GM18502 (cell line): ENCODE measurements at regions not wholly inside any gene's neighbourhood (a gene's known extent, or its start where the extent isn't known, plus 50 kb on each side); places are given as distances from the start of the nearest gene placed in this dataset.

Experiments
- ATAC-seq: cut with Tn5 transposase; IDR thresholded peaks from one replicate; pipeline ENCODE4 v1.9.1; 2021; ENCODE audit warnings: mild to moderate bottlenecking; ENCODE audit not compliant: unreplicated experiment, poor library complexity

DNA sequence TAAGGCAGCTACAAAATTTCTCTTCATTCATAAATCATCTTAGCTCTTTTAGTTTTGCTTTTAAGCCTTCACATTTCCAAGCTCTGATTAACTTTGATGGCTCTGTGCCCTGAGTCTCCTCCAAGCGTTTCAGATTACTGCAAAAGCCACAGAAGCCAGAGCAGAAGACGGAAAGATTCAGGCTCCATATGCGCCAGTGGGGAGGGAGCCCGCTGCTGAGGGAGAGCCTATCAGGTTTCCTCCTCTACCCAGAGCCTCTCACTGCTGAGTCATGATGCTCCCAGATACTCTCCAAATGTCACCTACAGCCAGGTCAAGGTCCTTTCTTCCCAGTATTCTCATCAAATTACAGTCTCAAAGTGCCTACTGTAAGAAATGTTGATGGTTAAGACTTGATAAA is 193.6 kb downstream of the RAP2A start:
- no peak for ATAC-seq

DNA sequence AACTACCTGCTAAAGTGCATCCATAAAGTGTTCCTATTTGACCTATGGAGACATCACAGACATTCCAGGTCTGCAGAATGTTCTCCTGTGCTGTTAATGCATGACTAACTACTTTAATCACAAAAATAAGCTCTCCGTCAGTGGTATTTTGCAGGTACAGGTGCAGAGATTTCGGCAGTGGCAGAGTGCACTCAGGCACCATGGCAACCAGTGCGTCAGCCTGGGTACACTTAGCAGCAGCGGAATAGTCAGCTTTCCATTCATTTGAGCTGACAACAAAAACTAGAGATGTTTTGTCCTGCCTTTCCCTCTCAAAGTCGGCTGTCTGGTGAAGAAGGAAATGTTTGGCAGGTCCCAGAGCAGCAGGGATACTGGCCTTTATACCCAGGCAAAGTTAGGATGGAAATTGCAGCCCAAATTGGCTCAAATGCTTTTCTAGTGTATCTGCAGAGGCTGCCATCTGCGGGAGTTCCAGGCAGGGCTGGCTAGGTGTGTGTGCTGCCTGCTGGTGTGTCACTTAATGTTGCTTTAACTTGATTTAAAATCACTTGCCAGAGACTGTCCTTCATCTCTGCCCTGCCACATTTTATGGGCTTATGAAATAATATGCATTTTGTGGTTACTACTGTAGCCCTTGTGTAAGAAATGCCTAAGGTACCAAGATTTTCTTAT is 195.8 kb downstream of the RAP2A start:
- no peak for ATAC-seq

DNA sequence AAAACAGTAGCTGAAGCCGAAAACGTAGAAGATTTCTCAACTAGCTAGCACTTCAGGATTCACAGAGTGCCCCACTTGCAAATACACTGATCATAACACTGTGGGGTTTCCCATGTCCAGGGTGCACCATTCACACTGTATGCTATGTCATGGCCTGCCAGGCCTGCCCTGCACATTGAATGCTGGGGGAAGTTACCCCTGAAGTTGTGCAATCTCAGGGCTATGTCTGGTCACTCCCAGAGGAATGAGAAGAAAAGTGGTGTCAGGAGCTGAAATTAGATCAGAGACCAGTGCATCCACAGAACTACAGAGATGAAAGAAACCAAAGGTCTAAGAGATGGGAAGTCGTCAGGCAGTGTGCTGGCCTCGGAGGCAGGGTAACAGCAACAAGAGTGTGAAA is 196.8 kb downstream of the RAP2A start:
- no peak for ATAC-seq

DNA sequence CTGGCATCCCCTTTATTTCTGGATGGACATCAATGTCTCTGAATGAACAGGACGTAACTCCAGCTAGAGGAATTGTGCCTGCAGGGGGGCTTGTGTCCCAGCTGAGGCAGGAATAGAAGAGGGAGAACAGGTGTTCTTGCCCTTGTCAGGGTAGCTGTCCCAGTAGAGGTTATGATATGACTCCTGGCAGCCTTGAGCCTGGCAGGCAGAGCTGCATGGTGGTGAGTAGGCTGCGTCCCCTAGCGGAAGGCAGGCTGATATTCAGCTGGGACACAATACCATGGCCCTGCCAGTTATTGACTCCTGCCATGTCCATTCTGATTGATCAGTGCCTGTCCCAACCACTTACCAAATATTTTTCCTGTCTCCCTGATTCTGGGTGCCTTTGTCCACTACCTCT is 197.2 kb downstream of the RAP2A start:
- ATAC-seq: peak; percentile 64

DNA sequence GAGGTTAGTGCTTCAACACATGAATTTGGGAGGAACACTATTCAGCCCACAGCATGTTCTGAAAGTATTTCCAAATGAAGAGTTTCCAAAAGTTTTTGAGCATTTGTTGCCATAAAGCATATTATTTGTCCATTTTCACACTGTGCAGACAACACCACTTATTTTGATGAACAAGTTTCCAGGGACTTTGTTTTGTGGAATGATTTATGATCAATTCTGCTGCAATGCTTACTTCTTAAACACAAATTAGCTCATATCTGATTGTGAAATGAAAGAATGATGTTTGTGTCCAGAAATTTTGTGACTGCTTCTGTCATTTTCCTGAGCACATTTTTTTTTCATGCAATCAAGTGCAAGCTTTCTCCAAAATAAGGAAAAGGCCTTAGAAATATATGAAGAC is 205.3 kb downstream of the RAP2A start:
- no peak for ATAC-seq

DNA sequence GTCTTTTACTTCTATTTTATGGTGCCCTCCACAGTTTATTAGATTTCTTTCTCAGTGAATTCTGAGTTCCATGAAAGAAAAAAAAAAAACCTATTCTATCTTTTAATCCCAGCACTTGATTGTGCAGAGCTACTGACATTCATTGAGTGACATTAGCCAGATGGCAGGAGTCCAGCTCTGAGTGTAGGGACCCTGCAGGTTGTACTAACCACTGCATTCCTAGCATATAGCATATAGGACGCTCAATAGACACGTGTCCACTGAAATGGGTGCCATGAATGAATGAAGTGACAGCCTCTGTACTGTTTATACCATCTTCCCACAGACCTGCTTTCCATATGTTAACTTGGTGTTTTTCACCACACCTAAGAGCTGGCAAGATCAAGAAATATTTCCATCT is 206.3 kb downstream of the RAP2A start:
- no peak for ATAC-seq

DNA sequence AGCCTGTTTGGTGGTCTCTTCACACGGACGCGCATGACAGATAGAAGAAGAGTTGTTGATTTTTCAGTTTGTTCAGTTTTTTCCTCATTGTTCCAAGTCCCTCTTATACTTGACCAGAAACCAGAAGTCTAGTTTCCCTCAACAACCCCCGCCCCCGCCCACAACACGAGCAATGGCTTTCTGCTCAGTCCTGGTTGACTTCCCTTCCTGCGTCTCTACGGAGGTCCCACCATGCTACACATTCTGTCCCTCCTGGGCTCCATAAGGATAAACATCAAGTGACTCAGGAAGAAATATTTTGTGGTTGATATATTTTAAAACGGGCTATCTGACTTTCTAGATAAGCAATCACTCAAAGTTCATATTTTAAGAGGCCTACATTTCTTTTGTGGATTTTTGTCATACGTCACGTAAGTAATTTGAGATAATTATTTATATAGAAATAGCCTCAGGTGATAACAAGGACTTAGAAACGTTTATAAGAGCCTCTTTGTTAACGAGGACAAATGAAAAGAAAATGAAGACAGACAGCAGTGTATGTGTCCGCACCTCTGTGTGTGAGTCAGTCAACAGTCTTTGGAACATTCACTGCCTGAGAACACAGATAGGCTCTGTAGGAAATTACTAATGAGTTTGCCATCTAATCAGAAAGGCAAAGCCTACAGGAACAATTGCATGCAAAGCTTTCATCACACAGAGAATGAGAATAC is 214.4 kb downstream of the RAP2A start:
- no peak for ATAC-seq

DNA sequence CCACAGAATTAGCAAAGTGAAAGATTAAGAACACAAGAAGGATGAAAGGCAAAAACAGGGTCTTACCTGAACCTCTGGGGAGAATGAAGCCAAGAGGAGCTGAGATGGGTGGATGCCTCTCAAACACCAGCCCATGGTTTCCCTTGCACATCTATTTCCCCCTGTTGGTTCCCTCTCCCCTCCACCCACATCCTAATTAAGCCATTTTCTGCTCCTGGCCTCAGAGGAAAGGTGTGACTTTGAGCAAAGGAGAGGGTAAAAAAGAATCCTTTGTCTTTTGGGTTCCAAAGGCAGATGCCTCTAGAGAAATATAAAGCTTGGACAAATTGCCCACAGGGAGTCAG is 214.9 kb downstream of the RAP2A start:
- no peak for ATAC-seq

DNA sequence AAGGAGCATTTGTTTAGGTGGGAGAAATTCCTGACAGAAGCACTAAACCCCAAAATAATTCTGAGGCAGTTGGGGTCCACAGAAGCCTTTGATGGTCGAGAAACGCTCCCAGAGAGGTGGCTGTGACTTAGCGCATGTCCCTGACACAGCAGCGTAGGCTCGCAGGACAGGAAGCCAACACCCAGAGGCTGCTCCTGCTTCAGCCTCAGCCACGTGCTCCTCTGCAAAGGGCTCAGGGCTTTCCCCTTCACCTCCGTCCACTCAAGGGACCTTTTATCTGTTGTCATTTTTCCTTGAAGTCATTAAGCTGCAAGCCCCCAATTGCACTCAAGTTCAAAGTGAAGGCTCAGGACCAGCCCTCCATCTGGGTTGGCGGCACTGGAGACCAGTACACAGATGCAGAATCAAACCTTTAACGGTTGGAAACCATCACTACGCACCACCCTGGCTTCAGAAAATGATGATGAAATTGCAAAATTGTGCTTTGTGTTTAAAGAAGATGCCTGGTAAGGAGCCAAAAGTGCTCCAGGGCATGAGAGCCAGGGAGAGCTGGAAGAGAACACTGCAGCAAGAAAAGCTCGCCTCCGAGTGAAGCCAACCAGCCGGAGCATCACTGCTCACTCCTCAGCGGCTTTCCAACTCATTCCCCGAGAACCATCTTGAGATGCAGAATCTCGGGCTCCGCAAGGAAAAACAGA is 219.6 kb downstream of the RAP2A start:
- no peak for ATAC-seq

DNA sequence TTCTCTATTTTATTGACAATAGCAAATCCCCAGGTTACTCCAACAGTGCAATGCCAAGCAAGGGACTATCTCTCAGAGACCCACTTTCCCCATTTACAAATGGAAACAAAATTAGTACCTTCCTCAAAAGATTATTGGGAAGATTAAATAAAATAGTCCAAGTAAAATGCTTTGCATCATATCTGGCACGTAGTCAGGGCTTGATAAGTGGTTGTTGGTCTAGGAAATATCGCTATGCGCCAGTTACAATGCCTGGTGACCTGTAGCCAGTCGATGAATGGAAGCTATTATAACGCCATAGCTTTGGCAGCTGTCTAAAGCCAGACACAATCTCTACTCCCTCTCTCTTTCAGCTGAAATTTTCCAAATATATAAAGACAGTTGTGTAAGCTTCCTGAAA is 220.3 kb downstream of the RAP2A start:
- ATAC-seq: no peak

DNA sequence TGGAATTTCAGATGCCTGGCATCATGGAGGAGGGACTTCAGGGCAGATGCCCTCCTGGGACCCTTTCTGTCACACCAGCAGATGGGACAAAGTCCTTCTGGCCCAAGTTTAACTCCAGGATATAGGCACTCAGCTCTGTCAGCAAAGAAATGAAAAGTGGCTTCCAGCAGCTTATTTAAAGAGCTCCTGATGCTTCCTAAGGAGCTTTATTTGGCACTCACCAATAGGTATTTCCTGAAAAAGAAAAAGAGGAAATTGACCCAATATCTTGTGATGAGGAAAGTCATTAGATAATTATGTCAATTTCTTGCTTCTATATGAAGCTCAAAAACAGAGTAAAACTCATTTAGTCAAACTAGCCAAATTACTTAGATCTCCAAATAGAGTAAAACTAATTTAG is 224.6 kb downstream of the RAP2A start:
- no peak for ATAC-seq

DNA sequence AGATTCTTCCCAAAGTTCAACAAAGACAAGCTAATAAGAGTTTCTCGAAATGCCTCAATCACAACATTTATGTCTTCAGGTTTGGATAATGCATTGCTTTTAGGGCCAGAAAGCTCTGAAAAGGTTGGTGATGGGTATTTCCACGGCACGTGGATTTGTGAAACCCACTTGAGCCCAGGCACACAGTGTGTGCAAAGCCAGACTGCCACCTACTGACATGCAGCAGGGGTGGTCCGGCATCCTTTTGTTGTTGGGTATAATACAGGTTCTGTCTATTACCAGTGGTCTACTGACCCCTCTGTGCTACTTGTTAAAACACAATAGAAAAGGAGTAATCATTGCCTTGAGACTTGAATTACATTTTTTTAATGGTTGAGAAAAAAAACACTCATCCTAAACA is 225.6 kb downstream of the RAP2A start:
- ATAC-seq: no peak

DNA sequence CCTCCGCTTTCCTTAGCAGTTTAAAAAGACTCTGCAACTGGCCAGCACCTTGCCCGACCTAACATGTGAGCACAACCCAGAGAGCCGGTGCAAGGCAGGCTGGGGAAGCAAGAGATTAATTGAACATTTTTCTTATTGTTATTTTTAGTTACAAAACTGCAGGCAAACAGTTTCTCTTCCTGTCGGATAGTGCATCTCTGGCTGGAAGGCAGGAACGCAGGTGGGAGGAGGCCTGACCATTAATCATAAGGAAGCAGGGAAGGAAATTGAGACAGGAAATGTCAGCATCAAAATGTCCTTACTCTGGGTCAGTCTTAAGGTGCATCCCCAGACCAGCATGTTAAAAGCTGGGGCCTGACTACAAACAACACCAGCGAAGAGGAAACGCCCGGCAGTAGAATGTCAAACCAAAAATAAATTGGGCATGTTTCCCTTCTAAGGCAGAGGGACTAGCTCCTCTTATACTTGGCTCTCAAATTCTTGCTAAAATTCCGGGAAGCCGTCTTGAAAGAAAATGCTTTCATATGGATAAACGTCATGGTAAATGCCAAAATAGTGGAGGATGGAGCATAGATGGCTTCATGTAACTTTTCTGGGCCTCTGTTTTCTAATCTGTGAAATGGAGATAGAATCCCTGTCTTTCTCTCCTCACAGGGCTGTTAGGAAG is 226.8 kb downstream of the RAP2A start:
- ATAC-seq: no peak

DNA sequence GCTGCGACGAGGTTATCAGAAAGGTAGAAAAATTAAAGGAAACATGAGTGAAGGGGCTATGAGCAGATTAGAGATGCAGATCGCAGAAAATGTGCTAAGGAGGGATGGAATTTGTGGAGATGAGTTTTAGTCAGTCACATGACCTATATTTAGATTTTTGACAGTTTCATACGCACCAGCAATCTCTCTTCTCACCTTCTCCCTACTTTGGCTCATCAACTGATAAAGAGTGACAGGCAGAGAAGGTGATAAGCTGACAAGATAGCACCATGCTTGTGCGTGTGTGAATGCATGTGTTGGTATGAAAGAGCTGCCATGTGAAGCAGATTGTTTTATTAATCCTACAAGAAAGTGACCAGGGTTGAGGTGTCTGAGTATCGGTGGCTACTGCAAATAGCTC is 252.6 kb downstream of the RAP2A start:
- no peak for ATAC-seq

DNA sequence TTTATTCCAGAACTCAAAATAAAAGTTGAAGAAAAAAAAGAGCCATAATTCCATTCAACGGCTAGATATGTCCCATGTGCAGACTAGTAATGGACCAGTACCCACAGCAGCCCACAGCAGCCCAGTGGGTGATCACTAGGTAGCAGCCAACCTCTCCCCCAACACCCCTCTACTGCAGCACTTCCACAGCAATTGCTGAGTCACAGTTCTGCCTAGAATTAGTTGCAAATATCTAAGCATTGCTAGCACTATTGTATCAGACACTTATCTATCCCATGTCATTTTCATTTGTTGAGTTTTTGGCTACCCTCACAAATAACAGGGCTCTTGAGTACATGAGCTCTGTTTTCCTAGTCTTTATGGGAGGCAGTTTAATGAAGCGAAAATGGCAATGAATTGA is 258.7 kb downstream of the RAP2A start:
- no peak for ATAC-seq

DNA sequence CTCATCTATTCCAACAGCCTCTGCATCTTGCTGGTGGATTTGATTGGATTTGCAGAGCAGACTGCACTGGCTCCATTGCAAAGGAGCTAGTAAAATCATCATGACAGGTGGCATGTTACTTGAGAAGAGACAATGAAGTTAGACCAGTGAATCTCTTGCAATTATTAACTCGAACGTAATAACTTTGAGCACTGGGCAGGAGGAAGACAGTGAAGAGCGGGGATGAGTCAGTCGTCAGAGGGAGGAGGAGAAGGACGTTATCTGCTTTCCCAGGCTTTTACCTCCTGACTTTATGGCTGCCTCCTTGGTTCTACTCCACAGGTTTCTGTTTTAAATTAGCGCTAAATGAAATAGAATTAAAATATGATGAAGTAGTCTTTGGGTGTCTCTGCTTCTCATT is 257.8 kb upstream of the IPO5 start:
- ATAC-seq: no peak

DNA sequence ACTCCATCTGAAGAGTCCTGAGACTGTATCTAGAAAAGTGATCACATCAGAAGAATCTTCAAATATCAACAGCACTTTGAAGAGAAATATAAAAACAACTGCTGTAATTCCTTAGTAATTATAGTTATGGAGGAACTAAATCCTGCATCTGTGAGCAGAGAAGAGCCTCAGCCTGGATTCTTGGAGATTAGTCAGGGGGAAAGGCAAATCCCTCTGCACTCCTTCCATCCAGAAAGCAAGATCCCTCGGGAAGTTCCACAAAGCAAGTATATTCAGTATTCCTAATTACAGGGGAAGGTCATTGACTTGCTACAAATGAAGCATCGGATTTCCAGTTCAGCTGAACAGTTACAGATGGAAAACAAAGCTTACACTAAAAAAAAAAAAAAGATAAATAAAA is 256.6 kb upstream of the IPO5 start:
- ATAC-seq: no peak

DNA sequence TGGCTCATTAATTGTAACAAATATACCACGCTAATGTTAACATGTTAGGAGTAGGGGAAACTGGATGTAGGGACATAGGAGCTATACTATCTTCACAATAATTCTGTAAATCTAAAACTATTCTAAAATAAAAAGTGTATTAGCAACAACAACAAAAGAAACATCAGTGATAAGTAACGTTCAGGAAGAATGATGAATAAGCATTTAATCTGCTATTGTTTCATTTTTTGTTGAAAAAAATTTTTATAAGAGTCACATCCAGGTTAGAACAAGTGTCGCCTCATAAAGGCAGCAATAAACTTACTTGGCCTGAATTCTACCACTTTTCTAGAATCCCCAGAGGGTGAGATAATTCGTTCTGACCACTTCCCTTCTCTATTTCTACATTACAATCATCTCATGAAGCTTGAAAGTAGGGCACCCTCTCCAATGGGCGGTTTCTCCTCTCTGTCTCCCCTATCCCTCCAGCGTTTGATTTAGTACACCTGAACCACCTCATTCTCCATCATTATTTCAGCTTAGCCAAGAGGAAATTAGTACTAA is 253.1 kb upstream of the IPO5 start:
- ATAC-seq: no peak

DNA sequence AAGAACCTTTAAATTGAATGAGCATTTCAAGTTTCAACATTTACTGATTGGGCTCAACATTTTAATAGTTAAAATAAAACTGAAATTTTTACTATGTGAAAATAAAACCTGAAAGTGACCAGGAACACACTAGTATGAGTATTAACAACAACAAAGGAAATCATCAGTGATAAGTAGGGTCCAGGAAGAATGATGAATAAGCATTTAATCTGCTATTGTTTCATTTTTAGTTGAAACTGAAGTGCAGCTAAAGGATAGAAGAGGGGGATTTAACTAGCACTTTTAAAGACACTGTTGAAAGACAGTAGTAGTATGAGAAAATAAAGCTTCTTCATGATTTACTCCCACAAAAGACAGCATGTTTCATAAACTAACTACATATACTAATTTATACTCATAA is 250.9 kb upstream of the IPO5 start:
- ATAC-seq: no peak

DNA sequence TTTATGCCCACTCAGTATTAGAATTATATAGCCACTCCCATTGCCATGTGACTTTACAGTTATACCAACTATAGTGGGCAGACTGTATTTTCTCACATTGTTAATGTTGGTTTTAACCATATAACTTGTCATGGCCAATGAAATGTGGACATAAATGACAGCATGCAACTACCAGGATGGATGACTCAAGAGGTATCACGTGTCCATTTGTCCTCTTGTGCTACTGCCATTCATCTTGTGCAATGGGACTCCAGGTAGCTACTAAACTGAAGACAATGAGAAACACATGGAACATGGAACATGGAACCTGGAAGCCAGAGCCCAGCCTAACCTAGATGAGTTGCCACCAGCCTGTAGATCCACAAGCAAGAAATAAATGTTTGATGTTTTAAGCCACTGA is 242.7 kb upstream of the IPO5 start:
- ATAC-seq: no peak

DNA sequence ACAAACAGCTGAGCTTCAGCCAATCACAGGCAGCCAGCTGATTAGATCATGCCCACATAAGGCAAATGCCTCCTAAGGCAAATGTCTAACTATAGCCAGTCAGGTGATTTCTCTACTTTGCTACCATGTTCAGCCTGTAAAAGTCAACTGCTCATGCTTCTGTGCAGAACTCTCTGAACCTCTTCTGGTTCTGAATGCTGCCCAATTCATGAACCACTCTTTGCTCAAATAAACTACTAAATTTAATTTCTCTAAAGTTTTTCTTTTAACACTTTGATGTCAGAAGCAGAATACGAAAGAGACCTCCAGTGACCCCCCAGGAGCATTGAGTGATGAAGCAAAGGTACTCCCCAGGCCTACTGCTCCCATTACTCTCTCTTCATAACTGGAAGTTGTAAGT is 240.7 kb upstream of the IPO5 start:
- ATAC-seq: no peak
